Stimulated activated naive CD8-positive, alpha-beta T cell treated with anti-CD3 and anti-CD28 coated beads, Interleukin-15, amount 100 ng/mL, for 72 hours (primary cell): ENCODE measurements at regions not wholly inside any gene's neighbourhood (a gene's known extent, or its start where the extent isn't known, plus 50 kb on each side); places are given as distances from the start of the nearest gene placed in this dataset.

Experiments used
- ATAC-seq: fragments of 150-1000 bp; cut with Tn5 transposase; 2 replicates; pipeline ENCODE4 v1.10.0; 2021; ENCODE audit warnings: mild to moderate bottlenecking, moderate library complexity
- DNase-seq, 2 donors: peaks; one replicate each; pipeline ENCODE4 v3.0.0; 2021 to 2022
- H3K27ac Mint-ChIP-seq, 2 donors: one replicate each; pipeline ENCODE4 v1.8.0; 2022; ENCODE audit warnings: mild to moderate bottlenecking in 2 of 2, mixed read lengths in 2 of 2, moderate library complexity in 2 of 2
- H3K27me3 Mint-ChIP-seq: one replicate; pipeline ENCODE4 v1.8.0; 2022; ENCODE audit warnings: mixed read lengths
- H3K4me1 Mint-ChIP-seq: one replicate; pipeline ENCODE4 v1.8.0; 2022; ENCODE audit warnings: mild to moderate bottlenecking, mixed read lengths
- H3K4me3 Mint-ChIP-seq, 2 donors: one replicate each; pipeline ENCODE4 v1.8.0; 2022; ENCODE audit warnings: mild to moderate bottlenecking in 2 of 2, mixed read lengths in 2 of 2, moderate library complexity in 1 of 2
- H3K9me3 Mint-ChIP-seq, 2 donors: one replicate each; pipeline ENCODE4 v1.8.0; 2022; ENCODE audit warnings: mixed read lengths in 2 of 2

DNA sequence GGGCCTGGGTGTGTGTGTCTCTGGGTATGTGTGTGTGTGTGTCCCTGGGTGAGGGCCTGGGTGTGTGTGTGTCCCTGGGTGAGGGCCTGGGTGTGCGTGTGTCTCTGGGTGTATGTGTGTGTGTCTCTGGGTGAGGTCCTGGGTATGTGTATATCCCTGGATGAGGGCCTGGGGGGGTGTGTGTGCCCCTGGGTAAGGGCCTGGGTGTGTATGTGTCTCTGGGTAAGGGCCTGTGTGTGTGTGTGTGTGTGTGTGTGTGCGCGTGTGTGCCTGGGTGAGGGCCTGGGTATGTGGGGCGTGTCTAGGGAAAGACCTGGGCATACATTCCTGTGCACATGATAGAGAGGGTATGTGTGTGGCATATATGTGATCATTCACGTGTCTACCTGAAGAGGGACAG lies 155.1 kb upstream of the ZC3H12A start:
- Mint-ChIP-seq H3K27me3 (peaks cover 76% of the 10 kb centered on the region), H3K4me3 (no peak overlapping the region), H3K27ac (no peak overlapping the region), H3K4me1 (peaks cover 12% of the 10 kb centered on the region), H3K9me3 (peaks cover 0 to 6% of the 10 kb centered on the region in 2 donors)
- DNase-seq (no peak), ATAC-seq (peak; percentile 45)

DNA sequence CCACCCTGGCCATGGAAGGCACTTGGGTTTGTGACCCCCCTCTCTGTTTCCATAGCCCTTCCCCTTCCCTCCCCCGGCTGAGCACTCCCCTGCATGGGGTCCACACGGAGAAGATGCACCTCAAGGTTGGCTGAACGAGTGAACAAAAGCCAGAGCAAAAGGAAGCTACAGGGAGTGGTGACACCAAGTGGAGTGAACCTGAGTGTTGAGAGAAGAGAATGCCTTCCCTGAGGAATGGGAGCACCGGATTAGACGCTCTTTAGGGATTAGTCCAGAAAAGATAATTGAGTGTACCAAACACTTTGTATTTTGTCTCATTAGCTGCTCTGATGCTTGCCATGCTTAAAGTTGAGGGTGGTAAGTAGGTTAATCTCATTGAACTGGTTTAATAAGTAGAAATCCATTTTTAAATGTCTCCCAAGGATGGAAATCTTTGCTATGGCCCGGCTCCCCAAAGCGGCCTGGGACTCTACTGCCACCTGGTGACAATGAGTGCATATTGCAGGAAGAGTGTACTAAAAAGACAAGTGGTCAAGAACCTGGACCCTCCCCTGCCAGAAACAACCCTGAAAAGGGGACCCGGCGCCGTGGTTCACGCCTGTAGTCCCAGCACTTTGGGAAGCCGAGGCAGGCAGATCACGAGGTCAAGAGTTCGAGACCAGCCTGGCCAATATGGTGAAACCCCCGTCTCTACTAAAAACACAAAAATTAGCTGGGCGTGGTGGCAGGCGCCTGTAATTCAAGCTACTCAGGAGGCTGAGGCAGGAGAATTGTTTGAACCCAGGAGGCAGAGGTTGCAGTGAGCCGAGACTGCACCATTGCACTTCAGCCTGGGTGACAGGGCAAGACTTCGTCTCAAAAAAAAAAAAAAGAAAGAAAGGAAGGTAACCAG lies 150.6 kb upstream of the ZC3H12A start:
- DNase-seq (peak; percentile 20 to 26), ATAC-seq (no peak)
- peaks cover 2% of the 10 kb centered on the region for H3K4me1 Mint-ChIP-seq
- peaks cover 0 to 6% of the 10 kb centered on the region in 2 donors for H3K9me3 Mint-ChIP-seq
- peaks cover 46% of the 10 kb centered on the region for H3K27me3 Mint-ChIP-seq
- no peak overlapping the region for H3K4me3 Mint-ChIP-seq
- no peak overlapping the region for H3K27ac Mint-ChIP-seq

DNA sequence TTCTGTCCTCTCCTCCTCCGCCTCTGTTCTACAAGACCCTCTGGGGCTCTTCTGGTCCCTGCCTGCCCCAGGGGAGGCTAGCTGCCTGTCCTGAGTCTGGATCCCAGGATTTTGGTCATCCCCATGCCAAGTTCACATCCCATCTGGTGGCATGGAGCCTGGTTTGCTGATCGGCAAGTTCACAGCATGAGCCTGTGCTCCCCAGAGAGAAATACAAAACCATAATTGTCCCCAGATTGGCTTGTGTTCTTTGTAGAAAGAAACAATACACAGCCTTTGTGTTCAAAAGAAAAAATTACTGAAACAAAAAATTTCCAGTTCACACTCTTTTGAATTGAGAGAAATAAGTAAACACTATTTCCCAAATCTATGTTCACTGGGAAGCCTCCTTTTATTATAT lies 149.4 kb upstream of the ZC3H12A start:
- ATAC-seq (no peak), DNase-seq (no peak)
- no peak overlapping the region for H3K27ac Mint-ChIP-seq
- H3K4me1 Mint-ChIP-seq, result no peaks in the 10 kb centered on the region
- H3K4me3 Mint-ChIP-seq, result no peak overlapping the region
- peaks cover 0 to 6% of the 10 kb centered on the region in 2 donors for H3K9me3 Mint-ChIP-seq
- peaks cover 38% of the 10 kb centered on the region for H3K27me3 Mint-ChIP-seq

DNA sequence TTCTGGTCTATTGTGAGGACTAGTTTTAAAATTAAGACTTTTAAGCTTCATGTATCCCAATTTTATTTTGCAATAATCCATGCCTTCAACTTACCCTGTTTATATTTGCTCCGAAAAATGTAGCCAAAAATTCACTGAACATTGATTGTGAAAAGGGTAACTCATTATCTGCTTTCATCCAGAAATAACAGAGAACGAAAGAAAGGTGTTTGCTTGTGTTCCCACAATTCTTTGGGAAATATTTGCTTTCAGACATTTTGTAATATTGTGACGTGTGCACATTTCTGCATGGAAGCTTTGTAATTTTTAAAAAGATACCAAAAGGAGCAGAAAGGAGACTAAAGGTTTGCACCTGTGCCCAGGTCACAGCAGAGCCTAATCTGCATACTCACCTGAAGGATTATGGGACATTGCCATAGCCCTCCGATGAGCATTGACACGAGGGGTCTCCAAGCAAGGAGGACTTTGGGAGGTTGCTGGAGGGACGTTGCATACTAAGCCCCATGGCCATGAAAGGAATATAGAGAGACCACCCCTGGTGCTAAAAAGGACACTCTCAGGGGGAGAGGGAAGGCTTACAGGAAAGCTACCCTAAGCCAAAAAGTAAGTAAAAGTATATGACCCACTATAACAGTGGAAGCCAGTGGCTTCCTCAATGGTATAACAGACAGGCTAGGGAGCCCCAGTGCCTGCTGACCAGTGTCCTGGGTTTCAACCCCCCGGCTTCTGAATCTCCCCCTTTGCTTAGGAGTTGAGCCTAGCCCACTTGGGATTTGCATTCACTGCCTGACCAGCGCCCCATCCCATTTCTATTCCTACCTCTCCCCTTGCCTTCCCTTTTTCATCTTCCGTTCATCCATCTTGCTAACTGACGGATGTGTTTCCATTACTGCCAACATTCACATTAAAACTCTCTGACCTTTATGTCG lies 148.6 kb upstream of the ZC3H12A start:
- no peak overlapping the region for H3K27ac Mint-ChIP-seq
- H3K9me3 Mint-ChIP-seq, result peaks cover 0 to 6% of the 10 kb centered on the region in 2 donors
- ATAC-seq (no peak), DNase-seq (no peak)
- peaks cover 38% of the 10 kb centered on the region for H3K27me3 Mint-ChIP-seq
- no peak overlapping the region for H3K4me3 Mint-ChIP-seq
- no peaks in the 10 kb centered on the region for H3K4me1 Mint-ChIP-seq

DNA sequence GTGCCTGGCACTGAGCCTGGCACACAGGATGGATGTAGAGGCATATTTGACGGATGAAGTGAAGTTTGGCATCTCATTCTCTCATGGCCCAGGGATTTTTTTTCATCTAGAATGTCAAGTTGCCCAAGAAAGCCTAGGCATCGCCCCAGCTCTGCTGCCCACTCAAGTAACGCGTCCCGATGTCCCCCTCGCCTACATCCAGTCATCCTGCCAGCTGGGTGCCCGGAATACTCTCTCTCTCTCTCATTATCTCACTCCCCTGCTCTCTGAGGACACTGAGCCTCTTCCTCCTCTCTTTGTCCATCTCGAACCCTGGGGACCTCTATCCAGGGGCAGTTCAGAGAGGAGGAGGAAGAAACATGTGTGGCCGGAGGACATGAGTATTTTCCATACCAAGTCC lies 142.3 kb upstream of the ZC3H12A start:
- no peak for DNase-seq
- Mint-ChIP-seq H3K4me3 (no peak overlapping the region), H3K9me3 (peaks cover 0 to 10% of the 10 kb centered on the region in 2 donors), H3K4me1 (no peaks in the 10 kb centered on the region), H3K27ac (no peak overlapping the region), H3K27me3 (peaks cover 25% of the 10 kb centered on the region)
- ATAC-seq, result no peak

DNA sequence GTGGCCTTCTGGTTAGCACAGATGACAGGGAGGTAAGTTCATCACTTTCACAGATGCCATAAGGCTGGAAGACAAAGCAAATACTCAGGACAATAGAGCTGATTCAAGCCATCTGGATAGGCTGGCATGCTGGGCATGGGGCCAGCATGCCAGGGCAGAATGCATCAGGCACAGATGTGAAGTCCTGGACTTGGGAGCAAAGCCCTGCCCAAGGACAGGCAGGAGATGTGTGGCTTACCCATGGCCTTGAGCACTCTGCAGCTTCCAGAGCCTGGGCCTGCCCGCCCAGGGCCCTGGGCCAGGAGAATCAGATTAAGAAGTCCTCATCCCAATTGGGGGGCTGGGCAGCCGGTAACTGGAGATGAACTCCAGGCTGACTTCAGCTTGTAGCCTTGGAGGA lies 135.7 kb upstream of the ZC3H12A start:
- no peak for ATAC-seq
- H3K27me3 Mint-ChIP-seq, result peaks cover 26% of the 10 kb centered on the region

DNA sequence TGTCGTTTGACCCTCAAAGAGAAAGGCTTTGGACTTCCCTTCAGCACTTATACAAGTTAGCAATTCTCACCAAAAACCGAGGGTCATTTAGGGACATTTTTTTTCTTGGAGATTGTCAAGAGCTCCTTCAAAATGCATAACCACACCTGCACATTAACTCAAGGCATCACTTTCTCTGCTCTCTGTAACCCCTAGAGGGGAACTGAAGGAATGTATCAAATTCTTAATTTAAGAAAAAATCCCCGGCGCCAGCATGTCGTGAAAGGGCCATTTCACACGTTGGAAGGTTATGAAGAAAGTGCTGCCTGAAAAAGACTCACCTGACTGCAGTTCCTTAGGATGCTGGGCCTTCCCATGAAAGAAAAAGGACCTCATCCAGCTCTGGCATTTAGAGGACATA lies 131.6 kb upstream of the ZC3H12A start:
- Mint-ChIP-seq H3K27ac (no peak overlapping the region), H3K4me1 (no peaks in the 10 kb centered on the region), H3K4me3 (no peak overlapping the region), H3K27me3 (peaks cover 10% of the 10 kb centered on the region), H3K9me3 (no peaks in the 10 kb centered on the region)
- DNase-seq, result no peak
- ATAC-seq, result no peak

More for the DNA sequence above, 135.7 kb upstream of the ZC3H12A start:
- H3K9me3 Mint-ChIP-seq, result peaks cover 0 to 10% of the 10 kb centered on the region in 2 donors
- no peak overlapping the region for H3K4me3 Mint-ChIP-seq
- no peak for DNase-seq
- no peak overlapping the region for H3K27ac Mint-ChIP-seq
- H3K4me1 Mint-ChIP-seq, result no peaks in the 10 kb centered on the region

DNA sequence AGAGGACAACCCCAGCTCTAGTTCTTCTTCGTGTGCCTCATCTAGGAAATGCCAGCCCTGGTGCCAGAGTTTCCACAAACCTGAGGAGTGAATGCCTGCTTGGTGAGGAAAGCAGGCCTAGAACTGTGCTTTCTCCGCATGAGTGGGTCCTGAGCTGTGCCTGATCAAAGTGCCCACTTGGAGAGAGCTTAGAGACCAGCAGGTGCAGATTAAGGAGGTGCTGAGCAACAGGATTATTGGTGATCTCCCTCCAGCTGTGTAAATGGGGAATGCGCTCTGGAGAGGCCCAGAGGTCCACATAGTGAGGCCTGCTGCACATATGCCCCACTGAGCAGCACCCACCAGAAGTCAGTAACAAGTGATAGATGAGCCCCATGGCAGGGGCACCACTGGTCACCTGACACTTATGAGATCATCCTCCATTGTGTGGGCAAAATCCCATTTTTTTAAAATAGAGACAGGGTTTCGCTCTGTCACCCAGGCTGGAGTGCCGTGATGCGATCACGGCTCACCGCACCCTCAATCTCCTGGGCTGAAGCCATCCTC lies 127.2 kb upstream of the ZC3H12A start:
- DNase-seq, result no peak
- ATAC-seq, result no peak
- Mint-ChIP-seq H3K4me1 (no peaks in the 10 kb centered on the region), H3K27ac (no peak overlapping the region), H3K27me3 (peaks cover 14% of the 10 kb centered on the region), H3K4me3 (no peak overlapping the region), H3K9me3 (no peaks in the 10 kb centered on the region)

DNA sequence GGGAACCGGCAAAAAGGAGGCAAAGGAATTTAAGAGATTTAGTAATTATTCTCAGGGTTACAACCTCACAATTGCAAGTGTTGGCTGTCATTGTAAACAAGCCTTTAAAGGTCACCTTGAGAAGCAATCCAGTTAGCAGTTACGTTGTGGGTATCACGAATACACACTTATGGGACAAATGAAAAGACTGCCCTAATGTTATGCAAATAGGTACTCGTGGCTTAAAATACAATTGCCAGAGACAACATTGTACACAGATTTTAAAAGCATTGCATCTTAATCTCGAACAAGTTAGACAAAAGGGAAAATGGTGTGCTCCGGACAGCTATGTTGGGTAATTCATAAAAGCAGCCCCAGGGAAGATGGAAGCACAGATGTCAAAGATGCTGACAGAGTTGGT lies 120.5 kb upstream of the ZC3H12A start:
- peaks cover 18% of the 10 kb centered on the region for H3K27me3 Mint-ChIP-seq
- ATAC-seq, result no peak
- DNase-seq, result no peak

DNA sequence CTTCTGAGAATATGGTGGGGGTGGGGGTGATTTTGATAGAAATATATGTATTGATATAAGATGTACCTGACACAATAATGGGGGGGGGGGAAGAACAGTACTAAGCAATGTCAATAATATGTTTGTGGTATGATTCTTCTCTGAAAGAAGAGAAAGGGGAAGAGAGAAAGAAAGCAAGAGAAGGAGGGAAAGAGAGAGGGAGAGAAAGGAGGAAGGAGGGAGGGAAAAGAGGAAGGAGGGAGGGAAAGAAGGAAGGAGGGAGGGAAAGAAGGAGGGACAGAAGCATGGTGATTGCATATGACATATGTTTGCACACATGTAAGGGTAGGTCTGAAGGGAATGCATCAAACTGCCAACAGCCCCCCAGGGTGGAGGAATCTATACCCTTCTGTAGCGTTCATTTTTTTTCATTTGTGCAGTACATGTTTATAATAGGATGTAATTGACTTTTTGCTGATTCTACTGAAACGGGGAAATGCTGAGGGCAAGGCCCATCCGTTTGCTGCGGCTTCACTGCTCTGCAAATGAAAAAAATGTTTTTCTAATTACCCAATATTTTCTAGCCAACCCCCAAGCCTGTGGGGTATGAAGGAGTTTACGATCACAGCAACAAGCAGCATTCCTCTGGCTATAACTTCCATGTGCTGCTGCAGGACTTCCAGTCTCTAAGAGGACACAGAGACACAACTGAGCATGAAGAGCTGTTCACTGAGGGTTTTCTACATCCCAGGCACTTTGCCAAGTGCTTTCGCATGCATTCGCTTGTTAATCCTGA lies 119.3 kb upstream of the ZC3H12A start:
- Mint-ChIP-seq H3K27ac (peak overlapping the region in 1 of 2 donors; percentile 50), H3K4me3 (no peak overlapping the region), H3K4me1 (no peaks in the 10 kb centered on the region), H3K27me3 (peaks cover 18% of the 10 kb centered on the region), H3K9me3 (no peaks in the 10 kb centered on the region)
- no peak for DNase-seq
- no peak for ATAC-seq

More for the DNA sequence above, 120.5 kb upstream of the ZC3H12A start:
- H3K27ac Mint-ChIP-seq, result no peak overlapping the region
- no peak overlapping the region for H3K4me3 Mint-ChIP-seq
- no peaks in the 10 kb centered on the region for H3K9me3 Mint-ChIP-seq
- no peaks in the 10 kb centered on the region for H3K4me1 Mint-ChIP-seq

DNA sequence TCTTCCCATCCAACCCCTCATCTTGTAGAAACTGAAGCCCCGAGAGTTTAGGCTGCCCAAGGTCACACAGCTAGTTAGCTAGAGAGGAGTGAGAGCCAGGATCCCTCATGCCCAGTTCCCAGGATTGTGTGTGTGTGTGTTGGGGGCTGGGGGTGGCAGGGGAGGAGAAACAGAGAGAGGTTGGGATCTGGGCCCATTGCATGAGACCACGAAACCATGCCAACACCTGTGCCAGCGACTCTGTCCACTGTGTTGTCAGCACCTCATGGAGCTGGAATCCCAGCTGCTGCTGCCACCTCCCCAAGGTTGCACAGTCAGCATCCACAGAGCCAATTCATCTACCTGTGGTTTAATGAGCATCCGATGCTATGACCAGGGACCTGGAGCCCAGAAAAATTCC lies 115.4 kb upstream of the ZC3H12A start:
- no peaks in the 10 kb centered on the region for H3K4me1 Mint-ChIP-seq
- H3K27me3 Mint-ChIP-seq, result peaks cover 49% of the 10 kb centered on the region
- H3K27ac Mint-ChIP-seq, result no peak overlapping the region
- no peaks in the 10 kb centered on the region for H3K9me3 Mint-ChIP-seq
- ATAC-seq (no peak), DNase-seq (no peak)
- no peak overlapping the region for H3K4me3 Mint-ChIP-seq

DNA sequence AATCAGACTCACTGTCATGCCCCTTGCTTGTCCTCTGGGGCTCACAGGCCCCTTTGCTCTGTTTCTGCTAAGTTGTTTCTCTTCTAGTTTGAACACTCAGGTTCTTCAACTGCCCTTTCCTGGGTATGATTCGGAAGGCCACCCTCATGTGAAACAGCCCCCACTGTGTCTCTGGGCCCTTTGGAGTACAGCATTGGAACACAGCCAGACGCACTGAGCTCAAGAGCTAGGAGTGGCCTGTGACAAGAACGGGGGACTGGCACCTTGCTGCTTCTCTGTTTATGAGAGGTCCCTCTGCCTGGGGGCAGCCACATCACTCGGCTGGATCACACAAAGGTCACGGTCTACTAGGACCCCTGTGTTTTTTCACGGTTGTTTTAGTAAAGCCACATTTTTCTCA lies 114.4 kb upstream of the ZC3H12A start:
- Mint-ChIP-seq H3K4me1 (no peaks in the 10 kb centered on the region), H3K9me3 (no peaks in the 10 kb centered on the region), H3K4me3 (no peak overlapping the region), H3K27ac (no peak overlapping the region), H3K27me3 (peaks cover 59% of the 10 kb centered on the region)
- DNase-seq (no peak), ATAC-seq (no peak)

DNA sequence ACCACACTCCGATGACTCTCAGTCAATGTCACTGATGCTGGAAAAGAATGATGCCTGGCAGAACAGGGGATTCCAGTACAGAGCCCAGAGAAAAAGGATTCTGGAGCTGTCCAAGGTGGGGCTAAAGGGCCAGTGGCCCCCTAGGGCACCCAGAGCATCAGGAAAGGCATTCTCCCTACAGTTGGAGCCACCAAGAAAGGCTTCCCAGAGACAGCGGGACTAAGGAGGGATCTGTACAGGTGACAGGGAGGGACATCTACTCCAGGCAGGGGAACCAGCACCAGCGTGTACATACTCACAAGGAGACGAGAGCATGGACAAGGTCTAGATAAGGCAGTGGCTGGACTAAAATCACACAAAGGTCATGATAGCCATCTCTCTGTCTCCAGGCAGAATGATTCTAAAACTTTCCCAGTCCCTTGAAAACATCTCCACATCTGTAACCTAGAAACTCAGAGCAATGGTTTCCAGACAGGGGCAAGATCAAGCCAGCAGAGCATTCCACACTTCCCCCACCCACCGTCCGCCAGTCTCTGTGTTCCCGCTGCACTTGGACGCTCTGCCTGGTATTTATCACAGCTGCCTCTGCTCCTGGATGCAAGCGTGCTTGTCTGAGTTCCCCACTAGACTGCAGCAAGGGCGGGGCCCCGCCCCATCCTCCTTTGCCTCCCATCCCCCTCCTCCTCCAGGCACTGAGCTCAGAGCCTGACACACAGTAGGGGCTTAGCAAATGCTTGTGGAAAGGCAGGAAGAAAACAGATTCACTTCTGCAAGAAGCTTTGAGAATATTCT lies 111.6 kb upstream of the ZC3H12A start:
- ATAC-seq, result no peak
- H3K27me3 Mint-ChIP-seq, result peaks cover 73% of the 10 kb centered on the region

DNA sequence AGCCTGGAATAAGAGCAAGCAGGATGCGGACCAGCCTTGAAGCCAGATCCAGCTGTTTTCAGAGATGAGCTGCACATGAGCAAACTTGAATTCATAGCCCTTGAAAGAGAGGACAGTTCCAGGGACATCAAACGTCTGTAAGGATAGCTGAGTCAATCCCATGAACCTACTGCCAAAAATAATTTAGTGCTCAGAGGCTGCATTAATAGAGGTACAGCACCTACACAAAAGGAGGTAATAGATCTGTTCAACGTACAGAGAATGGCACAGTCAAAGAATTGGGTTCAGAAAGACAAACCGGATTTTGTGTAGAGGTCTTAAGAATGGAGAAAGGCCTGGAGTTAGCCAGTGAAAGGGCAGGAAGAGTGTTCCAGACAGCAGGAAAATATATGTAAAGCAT lies 110.8 kb upstream of the ZC3H12A start:
- H3K4me1 Mint-ChIP-seq, result no peaks in the 10 kb centered on the region
- H3K9me3 Mint-ChIP-seq, result peaks cover 5 to 13% of the 10 kb centered on the region in 2 donors
- H3K4me3 Mint-ChIP-seq, result no peak overlapping the region
- DNase-seq (no peak), ATAC-seq (no peak)
- no peak overlapping the region for H3K27ac Mint-ChIP-seq
- peaks cover 66% of the 10 kb centered on the region for H3K27me3 Mint-ChIP-seq

More for the DNA sequence above, 111.6 kb upstream of the ZC3H12A start:
- Mint-ChIP-seq H3K27ac (no peak overlapping the region), H3K9me3 (peaks cover 5 to 13% of the 10 kb centered on the region in 2 donors), H3K4me1 (no peaks in the 10 kb centered on the region), H3K4me3 (no peak overlapping the region)
- no peak for DNase-seq
